Vagina (tissue), 2 donors: ENCODE measurements at regions not wholly inside any gene's neighbourhood (a gene's known extent, or its start where the extent isn't known, plus 50 kb on each side); places are given as distances from the start of the nearest gene placed in this dataset.
"Not testable (repeated sequence)": the region's sequence is repeated elsewhere in the genome, so short reads cannot be mapped to it uniquely, and the experiment has no call there.

Source experiments
- DNase-seq, 2 donors: peaks; one replicate each; pipeline ENCODE4 v3.0.0-alpha.2; 2017; ENCODE audit errors: extremely low spot score in 2 of 2
- H3K27ac ChIP-seq: fragments of 200-600 bp; sonication (generic); one replicate; pipeline ENCODE4 v1.5.1; 2019
- H3K27me3 ChIP-seq: fragments of 200-600 bp; sonication (generic); one replicate; pipeline ENCODE4 v1.5.1; 2019
- H3K36me3 ChIP-seq, 2 donors: fragments of 200-600 bp; sonication (generic); one replicate each; pipeline ENCODE4 v1.5.1; 2017 to 2019
- H3K4me1 ChIP-seq: fragments of 200-600 bp; sonication (generic); one replicate; pipeline ENCODE4 v1.5.1; 2019
- H3K4me3 ChIP-seq, 2 donors: fragments of 200-600 bp; sonication (generic); 1 replicate in 1 of 2; 2 replicates in 1 of 2; pipeline ENCODE4 v1.5.1; 2016 to 2019
- H3K9me3 ChIP-seq: fragments of 200-600 bp; sonication (generic); one replicate; pipeline ENCODE4 v1.5.1; 2019
- CTCF ChIP-seq, 3 experiments: fragments of 450-650 bp in 2 of 3; fragments of 200-600 bp in 1 of 3; sonication (generic) in 1 of 3; IDR thresholded peaks; one replicate each; pipeline ENCODE4 v1.5.1; 2017 to 2019; ENCODE audit warnings: antibody characterized with exemption in 3 of 3, mild to moderate bottlenecking in 2 of 3, moderate library complexity in 2 of 3
- POLR2A ChIP-seq, 2 donors: fragments of 450-650 bp; IDR thresholded peaks; one replicate each; pipeline ENCODE4 v1.6.1; 2017; ENCODE audit warnings: antibody characterized with exemption in 2 of 2, mild to moderate bottlenecking in 2 of 2, moderate library complexity in 2 of 2
- POLR2AphosphoS5 ChIP-seq, 2 donors: sonication (generic); formaldehyde crosslinking; IDR thresholded peaks; one replicate each; pipeline ENCODE4 v1.9.0; 2017; ENCODE audit warnings: antibody characterized with exemption in 2 of 2, mild to moderate bottlenecking in 2 of 2, low read depth in 1 of 2; ENCODE audit not compliant: insufficient read depth in 1 of 2
- intact Hi-C: fragments of 100-400 bp; cut with DNase I; formaldehyde crosslinking; loops from one replicate; pipeline ENCODE4 v1.15.1; 2023

- no peak for DNase-seq
- Histone ChIP-seq H3K27ac (no peak overlapping the region), H3K27me3 (no peaks in the 10 kb centered on the region), H3K4me3 (no peak overlapping the region), H3K4me1 (no peaks in the 10 kb centered on the region), H3K36me3 (no peaks in the 10 kb centered on the region), H3K9me3 (no peaks in the 10 kb centered on the region)
- intact Hi-C loops, result no loop called here
- no peak for TF ChIP-seq POLR2A (IDR thresholded peaks at IDR 0.05)
- no peak for TF ChIP-seq CTCF (IDR thresholded peaks at IDR 0.05)
- TF ChIP-seq POLR2AphosphoS5 (IDR thresholded peaks at IDR 0.05; ENCODE audit: insufficient read depth in 1 of 2, low read depth in 1 of 2), result no peak
Measured at GRCh38 chr3:21955406-21955805, 204.4 kb upstream of the ZNF385D start.

- no peaks in the 10 kb centered on the region for H3K9me3 ChIP-seq
- TF ChIP-seq CTCF (IDR thresholded peaks at IDR 0.05) (no peak), POLR2A (IDR thresholded peaks at IDR 0.05) (no peak), POLR2AphosphoS5 (IDR thresholded peaks at IDR 0.05; ENCODE audit: insufficient read depth in 1 of 2, low read depth in 1 of 2) (no peak)
Measured at GRCh38 chr3:21960033-21960432, 209.0 kb upstream of the ZNF385D start.

GRCh38 chr3:21962456-21962855 lies 211.4 kb upstream of the ZNF385D start:
- no peak overlapping the region for H3K4me3 ChIP-seq
- no peak overlapping the region for H3K27ac ChIP-seq
- intact Hi-C loops, result no loop called here
- H3K27me3 ChIP-seq, result no peaks in the 10 kb centered on the region
- H3K36me3 ChIP-seq, result no peaks in the 10 kb centered on the region
- H3K9me3 ChIP-seq, result no peaks in the 10 kb centered on the region
- TF ChIP-seq POLR2AphosphoS5 (IDR thresholded peaks at IDR 0.05; ENCODE audit: insufficient read depth in 1 of 2, low read depth in 1 of 2) (no peak), CTCF (IDR thresholded peaks at IDR 0.05) (no peak), POLR2A (IDR thresholded peaks at IDR 0.05) (no peak)
- H3K4me1 ChIP-seq, result no peaks in the 10 kb centered on the region
- DNase-seq, result no peak

More at GRCh38 chr3:21960033-21960432, 209.0 kb upstream of the ZNF385D start:
- Histone ChIP-seq H3K4me1 (no peaks in the 10 kb centered on the region), H3K36me3 (no peaks in the 10 kb centered on the region), H3K27me3 (no peaks in the 10 kb centered on the region), H3K4me3 (no peak overlapping the region), H3K27ac (no peak overlapping the region)
- intact Hi-C loops, result no loop called here
- no peak for DNase-seq

GRCh38 chr3:21966457-21966856 lies 215.4 kb upstream of the ZNF385D start:
- intact Hi-C loops, DNase-seq, H3K27me3 ChIP-seq, H3K36me3 ChIP-seq, H3K9me3 ChIP-seq, H3K4me1 ChIP-seq, H3K4me3 ChIP-seq, H3K27ac ChIP-seq: not testable (repeated sequence)

GRCh38 chr3:21979706-21980105 lies 228.7 kb upstream of the ZNF385D start:
- H3K9me3 ChIP-seq, result no peaks in the 10 kb centered on the region
- intact Hi-C loops, result no loop called here
- TF ChIP-seq CTCF (IDR thresholded peaks at IDR 0.05) (no peak), POLR2A (IDR thresholded peaks at IDR 0.05) (no peak), POLR2AphosphoS5 (IDR thresholded peaks at IDR 0.05; ENCODE audit: insufficient read depth in 1 of 2, low read depth in 1 of 2) (no peak)
- no peaks in the 10 kb centered on the region for H3K4me1 ChIP-seq
- no peak overlapping the region for H3K4me3 ChIP-seq
- no peak overlapping the region for H3K27ac ChIP-seq
- no peaks in the 10 kb centered on the region for H3K36me3 ChIP-seq
- H3K27me3 ChIP-seq, result no peaks in the 10 kb centered on the region
- DNase-seq, result no peak
